ENCODE measurements at regions not wholly inside any gene's neighbourhood (a gene's known extent, or its start where the extent isn't known, plus 50 kb on each side); places are given as distances from the start of the nearest gene placed in this dataset.

- TF ChIP-seq, protein P1, sequence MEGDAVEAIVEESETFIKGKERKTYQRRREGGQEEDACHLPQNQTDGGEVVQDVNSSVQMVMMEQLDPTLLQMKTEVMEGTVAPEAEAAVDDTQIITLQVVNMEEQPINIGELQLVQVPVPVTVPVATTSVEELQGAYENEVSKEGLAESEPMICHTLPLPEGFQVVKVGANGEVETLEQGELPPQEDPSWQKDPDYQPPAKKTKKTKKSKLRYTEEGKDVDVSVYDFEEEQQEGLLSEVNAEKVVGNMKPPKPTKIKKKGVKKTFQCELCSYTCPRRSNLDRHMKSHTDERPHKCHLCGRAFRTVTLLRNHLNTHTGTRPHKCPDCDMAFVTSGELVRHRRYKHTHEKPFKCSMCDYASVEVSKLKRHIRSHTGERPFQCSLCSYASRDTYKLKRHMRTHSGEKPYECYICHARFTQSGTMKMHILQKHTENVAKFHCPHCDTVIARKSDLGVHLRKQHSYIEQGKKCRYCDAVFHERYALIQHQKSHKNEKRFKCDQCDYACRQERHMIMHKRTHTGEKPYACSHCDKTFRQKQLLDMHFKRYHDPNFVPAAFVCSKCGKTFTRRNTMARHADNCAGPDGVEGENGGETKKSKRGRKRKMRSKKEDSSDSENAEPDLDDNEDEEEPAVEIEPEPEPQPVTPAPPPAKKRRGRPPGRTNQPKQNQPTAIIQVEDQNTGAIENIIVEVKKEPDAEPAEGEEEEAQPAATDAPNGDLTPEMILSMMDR (conservative IDR thresholded peaks at IDR 0.05; ENCODE audit: low read depth in 2 of 2): no peak
- TF ChIP-seq, protein P2, sequence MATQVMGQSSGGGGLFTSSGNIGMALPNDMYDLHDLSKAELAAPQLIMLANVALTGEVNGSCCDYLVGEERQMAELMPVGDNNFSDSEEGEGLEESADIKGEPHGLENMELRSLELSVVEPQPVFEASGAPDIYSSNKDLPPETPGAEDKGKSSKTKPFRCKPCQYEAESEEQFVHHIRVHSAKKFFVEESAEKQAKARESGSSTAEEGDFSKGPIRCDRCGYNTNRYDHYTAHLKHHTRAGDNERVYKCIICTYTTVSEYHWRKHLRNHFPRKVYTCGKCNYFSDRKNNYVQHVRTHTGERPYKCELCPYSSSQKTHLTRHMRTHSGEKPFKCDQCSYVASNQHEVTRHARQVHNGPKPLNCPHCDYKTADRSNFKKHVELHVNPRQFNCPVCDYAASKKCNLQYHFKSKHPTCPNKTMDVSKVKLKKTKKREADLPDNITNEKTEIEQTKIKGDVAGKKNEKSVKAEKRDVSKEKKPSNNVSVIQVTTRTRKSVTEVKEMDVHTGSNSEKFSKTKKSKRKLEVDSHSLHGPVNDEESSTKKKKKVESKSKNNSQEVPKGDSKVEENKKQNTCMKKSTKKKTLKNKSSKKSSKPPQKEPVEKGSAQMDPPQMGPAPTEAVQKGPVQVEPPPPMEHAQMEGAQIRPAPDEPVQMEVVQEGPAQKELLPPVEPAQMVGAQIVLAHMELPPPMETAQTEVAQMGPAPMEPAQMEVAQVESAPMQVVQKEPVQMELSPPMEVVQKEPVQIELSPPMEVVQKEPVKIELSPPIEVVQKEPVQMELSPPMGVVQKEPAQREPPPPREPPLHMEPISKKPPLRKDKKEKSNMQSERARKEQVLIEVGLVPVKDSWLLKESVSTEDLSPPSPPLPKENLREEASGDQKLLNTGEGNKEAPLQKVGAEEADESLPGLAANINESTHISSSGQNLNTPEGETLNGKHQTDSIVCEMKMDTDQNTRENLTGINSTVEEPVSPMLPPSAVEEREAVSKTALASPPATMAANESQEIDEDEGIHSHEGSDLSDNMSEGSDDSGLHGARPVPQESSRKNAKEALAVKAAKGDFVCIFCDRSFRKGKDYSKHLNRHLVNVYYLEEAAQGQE (IDR thresholded peaks at IDR 0.05; ENCODE audit: unreplicated experiment): no peak
- TF ChIP-seq EZH2 (IDR thresholded peaks at IDR 0.05; ENCODE audit: low read depth, unreplicated experiment): no peak
- no peak for TF ChIP-seq EZH2phosphoT487 (IDR thresholded peaks at IDR 0.05; ENCODE audit: unreplicated experiment)
- TF ChIP-seq CREB1 (CRISPR knock-in tag; IDR thresholded peaks at IDR 0.05; ENCODE audit: low read depth): no peak
- no peak for TF ChIP-seq STAT1 (IDR thresholded peaks at IDR 0.05; ENCODE audit: unreplicated experiment)
- TF ChIP-seq ZNF331 (CRISPR knock-in tag; IDR thresholded peaks at IDR 0.05; ENCODE audit: low read depth): no peak
- no peak for TF ChIP-seq POLR2AphosphoS5 (IDR thresholded peaks at IDR 0.05; ENCODE audit: low read depth)
- TF ChIP-seq NANOG (IDR thresholded peaks at IDR 0.05; ENCODE audit: borderline replicate concordance): no peak
- TF ChIP-seq, protein P3, sequence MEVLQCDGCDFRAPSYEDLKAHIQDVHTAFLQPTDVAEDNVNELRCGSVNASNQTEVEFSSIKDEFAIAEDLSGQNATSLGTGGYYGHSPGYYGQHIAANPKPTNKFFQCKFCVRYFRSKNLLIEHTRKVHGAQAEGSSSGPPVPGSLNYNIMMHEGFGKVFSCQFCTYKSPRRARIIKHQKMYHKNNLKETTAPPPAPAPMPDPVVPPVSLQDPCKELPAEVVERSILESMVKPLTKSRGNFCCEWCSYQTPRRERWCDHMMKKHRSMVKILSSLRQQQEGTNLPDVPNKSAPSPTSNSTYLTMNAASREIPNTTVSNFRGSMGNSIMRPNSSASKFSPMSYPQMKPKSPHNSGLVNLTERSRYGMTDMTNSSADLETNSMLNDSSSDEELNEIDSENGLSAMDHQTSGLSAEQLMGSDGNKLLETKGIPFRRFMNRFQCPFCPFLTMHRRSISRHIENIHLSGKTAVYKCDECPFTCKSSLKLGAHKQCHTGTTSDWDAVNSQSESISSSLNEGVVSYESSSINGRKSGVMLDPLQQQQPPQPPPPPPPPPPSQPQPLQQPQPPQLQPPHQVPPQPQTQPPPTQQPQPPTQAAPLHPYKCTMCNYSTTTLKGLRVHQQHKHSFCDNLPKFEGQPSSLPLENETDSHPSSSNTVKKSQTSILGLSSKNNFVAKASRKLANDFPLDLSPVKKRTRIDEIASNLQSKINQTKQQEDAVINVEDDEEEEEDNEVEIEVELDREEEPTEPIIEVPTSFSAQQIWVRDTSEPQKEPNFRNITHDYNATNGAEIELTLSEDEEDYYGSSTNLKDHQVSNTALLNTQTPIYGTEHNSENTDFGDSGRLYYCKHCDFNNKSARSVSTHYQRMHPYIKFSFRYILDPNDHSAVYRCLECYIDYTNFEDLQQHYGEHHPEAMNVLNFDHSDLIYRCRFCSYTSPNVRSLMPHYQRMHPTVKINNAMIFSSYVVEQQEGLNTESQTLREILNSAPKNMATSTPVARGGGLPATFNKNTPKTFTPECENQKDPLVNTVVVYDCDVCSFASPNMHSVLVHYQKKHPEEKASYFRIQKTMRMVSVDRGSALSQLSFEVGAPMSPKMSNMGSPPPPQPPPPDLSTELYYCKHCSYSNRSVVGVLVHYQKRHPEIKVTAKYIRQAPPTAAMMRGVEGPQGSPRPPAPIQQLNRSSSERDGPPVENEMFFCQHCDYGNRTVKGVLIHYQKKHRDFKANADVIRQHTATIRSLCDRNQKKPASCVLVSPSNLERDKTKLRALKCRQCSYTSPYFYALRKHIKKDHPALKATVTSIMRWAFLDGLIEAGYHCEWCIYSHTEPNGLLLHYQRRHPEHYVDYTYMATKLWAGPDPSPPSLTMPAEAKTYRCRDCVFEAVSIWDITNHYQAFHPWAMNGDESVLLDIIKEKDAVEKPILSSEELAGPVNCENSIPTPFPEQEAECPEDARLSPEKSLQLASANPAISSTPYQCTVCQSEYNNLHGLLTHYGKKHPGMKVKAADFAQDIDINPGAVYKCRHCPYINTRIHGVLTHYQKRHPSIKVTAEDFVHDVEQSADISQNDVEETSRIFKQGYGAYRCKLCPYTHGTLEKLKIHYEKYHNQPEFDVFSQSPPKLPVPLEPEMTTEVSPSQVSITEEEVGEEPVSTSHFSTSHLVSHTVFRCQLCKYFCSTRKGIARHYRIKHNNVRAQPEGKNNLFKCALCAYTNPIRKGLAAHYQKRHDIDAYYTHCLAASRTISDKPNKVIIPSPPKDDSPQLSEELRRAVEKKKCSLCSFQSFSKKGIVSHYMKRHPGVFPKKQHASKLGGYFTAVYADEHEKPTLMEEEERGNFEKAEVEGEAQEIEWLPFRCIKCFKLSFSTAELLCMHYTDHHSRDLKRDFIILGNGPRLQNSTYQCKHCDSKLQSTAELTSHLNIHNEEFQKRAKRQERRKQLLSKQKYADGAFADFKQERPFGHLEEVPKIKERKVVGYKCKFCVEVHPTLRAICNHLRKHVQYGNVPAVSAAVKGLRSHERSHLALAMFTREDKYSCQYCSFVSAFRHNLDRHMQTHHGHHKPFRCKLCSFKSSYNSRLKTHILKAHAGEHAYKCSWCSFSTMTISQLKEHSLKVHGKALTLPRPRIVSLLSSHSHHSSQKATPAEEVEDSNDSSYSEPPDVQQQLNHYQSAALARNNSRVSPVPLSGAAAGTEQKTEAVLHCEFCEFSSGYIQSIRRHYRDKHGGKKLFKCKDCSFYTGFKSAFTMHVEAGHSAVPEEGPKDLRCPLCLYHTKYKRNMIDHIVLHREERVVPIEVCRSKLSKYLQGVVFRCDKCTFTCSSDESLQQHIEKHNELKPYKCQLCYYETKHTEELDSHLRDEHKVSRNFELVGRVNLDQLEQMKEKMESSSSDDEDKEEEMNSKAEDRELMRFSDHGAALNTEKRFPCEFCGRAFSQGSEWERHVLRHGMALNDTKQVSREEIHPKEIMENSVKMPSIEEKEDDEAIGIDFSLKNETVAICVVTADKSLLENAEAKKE (CRISPR knock-in tag; IDR thresholded peaks at IDR 0.05): no peak
These were observed 1528.0 kb downstream of the BRINP3 start for GRCh38 chr1:188949701-188950100.

All from GM23338 (cell line).